Endothelial cell of umbilical vein (primary cell): ENCODE measurements at regions not wholly inside any gene's neighbourhood (a gene's known extent, or its start where the extent isn't known, plus 50 kb on each side); places are given as distances from the start of the nearest gene placed in this dataset.

Source experiments
- BruUV-seq: library from RNA; stranded (reverse); fragments of 400-500 nt; replicated peaks from 2 replicates; lab custom pipeline; 2021; lab: Mats Ljungman, UMichigan
- CTCF ChIA-PET: fragments of 300-600, 350-600 bp; sonication (Branson Sonifier 250); formaldehyde crosslinking; loops from one replicate; lab custom pipeline; 2021; ENCODE audit warnings: antibody characterized with exemption, inconsistent platforms; lab: Charles Lee
- POLR2A ChIA-PET: fragments of 300-600, 350-600 bp; sonication (Branson Sonifier 250); formaldehyde crosslinking; loops from one replicate; lab custom pipeline; 2021; ENCODE audit warnings: antibody characterized with exemption, inconsistent platforms; lab: Charles Lee
- DNase-seq: peaks from one replicate; pipeline ENCODE4 v3.0.0-alpha.2; 2011; ENCODE audit warnings: low read depth, low spot score
- FAIRE-seq: peaks from 2 replicates; lab custom pipeline; 2011; peaks lifted over from hg19 to GRCh38; lab: Jason Lieb, UNC
- H2AFZ ChIP-seq: 2 replicates; pipeline ENCODE4 v1.6.0; 2012; ENCODE audit warnings: low read depth, low read length, control low read depth, inconsistent platforms
- H3K27ac ChIP-seq: 2 replicates; pipeline ENCODE4 v1.5.1; 2011; ENCODE audit warnings: low read depth, mild to moderate bottlenecking, control low read depth, low read length, moderate library complexity; ENCODE audit not compliant: insufficient read depth
- H3K27me3 ChIP-seq, 2 experiments: 2 replicates each; pipeline versions ENCODE4 v1.6.0 to v1.6.1; 2011; ENCODE audit warnings: low read length in 2 of 2, mixed read lengths in 1 of 2; ENCODE audit not compliant: control insufficient read depth in 2 of 2, insufficient read depth in 2 of 2
- H3K36me3 ChIP-seq, 2 experiments: 2 replicates in 1 of 2; 3 replicates in 1 of 2; pipeline ENCODE4 v1.5.1; 2011; ENCODE audit warnings: low read length in 2 of 2, mild to moderate bottlenecking in 1 of 2, moderate library complexity in 1 of 2; ENCODE audit not compliant: control insufficient read depth in 2 of 2, insufficient read depth in 2 of 2; ENCODE audit errors: extremely low read depth in 1 of 2
- H3K4me1 ChIP-seq: 3 replicates; pipeline ENCODE4 v1.5.1; 2011; ENCODE audit warnings: mild to moderate bottlenecking, low read length; ENCODE audit not compliant: control insufficient read depth, insufficient read depth; ENCODE audit errors: extremely low read depth
- H3K4me2 ChIP-seq: 2 replicates; pipeline ENCODE4 v1.6.1; 2011; ENCODE audit warnings: low read length, control low read depth, mixed read lengths; ENCODE audit not compliant: insufficient read depth
- H3K4me3 ChIP-seq, 3 experiments: fragments of 200-600 bp in 1 of 3; sonication (generic), shearing (Covaris generic) in 1 of 3; replicated peaks in 1 of 3; 2 replicates each; pipeline ENCODE4 v1.5.1; 2011 to 2016; ENCODE audit warnings: control low read depth in 3 of 3, low read length in 3 of 3, mild to moderate bottlenecking in 2 of 3, inconsistent platforms in 1 of 3, low read depth in 1 of 3, moderate library complexity in 1 of 3; ENCODE audit not compliant: insufficient read depth in 1 of 3
- H3K79me2 ChIP-seq: 2 replicates; pipeline ENCODE4 v1.6.0; 2012; ENCODE audit warnings: low read length, inconsistent platforms; ENCODE audit not compliant: control insufficient read depth, insufficient read depth
- H3K9ac ChIP-seq: replicated peaks from 2 replicates; pipeline ENCODE3; 2011; ENCODE audit warnings: low read length, control low read depth; ENCODE audit not compliant: insufficient read depth; ENCODE audit errors: extremely low read depth
- H3K9me1 ChIP-seq: replicated peaks from 3 replicates; pipeline ENCODE4 v1.6.0; 2011; ENCODE audit warnings: mild to moderate bottlenecking, low read length; ENCODE audit not compliant: control insufficient read depth, insufficient read depth; ENCODE audit errors: extremely low read depth
- H3K9me3 ChIP-seq: replicated peaks from 2 replicates; pipeline ENCODE4 v1.5.1; 2012; ENCODE audit warnings: low read length, inconsistent platforms; ENCODE audit not compliant: control insufficient read depth, insufficient read depth
- H4K20me1 ChIP-seq: replicated peaks from 2 replicates; pipeline ENCODE3; 2011; ENCODE audit warnings: mild to moderate bottlenecking, low read length; ENCODE audit not compliant: control insufficient read depth, insufficient read depth; ENCODE audit errors: extremely low read depth
- CTCF ChIP-seq, 2 donors: IDR thresholded peaks; 1 replicate in 1 of 2; 2 replicates in 1 of 2; pipeline ENCODE4 v1.5.1; 2011; ENCODE audit warnings: low read length in 2 of 2, mild to moderate bottlenecking in 2 of 2, moderate library complexity in 2 of 2, control low read depth in 1 of 2, inconsistent platforms in 1 of 2, low read depth in 1 of 2; ENCODE audit not compliant: insufficient read depth in 1 of 2; ENCODE audit errors: extremely low read depth in 1 of 2
- EZH2 ChIP-seq: IDR thresholded peaks from 2 replicates; pipeline ENCODE4 v1.6.1; 2012; ENCODE audit warnings: borderline replicate concordance, low read depth, mild to moderate bottlenecking, moderate library complexity, low read length, inconsistent platforms; ENCODE audit not compliant: severe bottlenecking
- FOS ChIP-seq: IDR thresholded peaks from 2 replicates; pipeline ENCODE4 v1.6.1; 2011; ENCODE audit warnings: mild to moderate bottlenecking, low read length, moderate library complexity, borderline replicate concordance; ENCODE audit not compliant: insufficient read depth
- GATA2 ChIP-seq: IDR thresholded peaks from 2 replicates; pipeline ENCODE4 v1.7.0; 2011; ENCODE audit warnings: low read depth, mild to moderate bottlenecking, moderate library complexity, mixed read lengths, low read length; ENCODE audit not compliant: insufficient read length, insufficient read depth
- JUN ChIP-seq: IDR thresholded peaks from 2 replicates; pipeline ENCODE4 v1.6.1; 2011; ENCODE audit warnings: borderline replicate concordance, low read depth; ENCODE audit not compliant: insufficient read length, insufficient read depth
- MAX ChIP-seq: IDR thresholded peaks from 2 replicates; pipeline ENCODE4 v1.6.1; 2011; ENCODE audit not compliant: insufficient read depth, insufficient read length
- MYC ChIP-seq: IDR thresholded peaks from one replicate; pipeline ENCODE4 v1.6.1; 2011; ENCODE audit warnings: mild to moderate bottlenecking, low read depth, low read length
- POLR2A ChIP-seq: IDR thresholded peaks from 2 replicates; pipeline ENCODE4 v1.6.1; 2012; ENCODE audit warnings: low read depth, mild to moderate bottlenecking, control low read depth, low read length
- POLR2AphosphoS5 ChIP-seq: IDR thresholded peaks from 2 replicates; pipeline ENCODE4 v1.6.1; 2012; ENCODE audit warnings: low read depth, mild to moderate bottlenecking, control low read depth, low read length, moderate library complexity; ENCODE audit not compliant: insufficient read depth
- dilution Hi-C: fragments of 300-500 bp; cut with MboI; formaldehyde crosslinking; loops from one replicate; pipeline ENCODE4 v1.15.0; 2019; ENCODE audit warnings: low sequenced_read_pairs; ENCODE audit not compliant: extremely low pct_ligation_motif_present
- intact Hi-C: fragments of 100-400 bp; cut with micrococcal nuclease; formaldehyde crosslinking; loops from one replicate; pipeline ENCODE4 v1.10.0; 2022

DNA sequence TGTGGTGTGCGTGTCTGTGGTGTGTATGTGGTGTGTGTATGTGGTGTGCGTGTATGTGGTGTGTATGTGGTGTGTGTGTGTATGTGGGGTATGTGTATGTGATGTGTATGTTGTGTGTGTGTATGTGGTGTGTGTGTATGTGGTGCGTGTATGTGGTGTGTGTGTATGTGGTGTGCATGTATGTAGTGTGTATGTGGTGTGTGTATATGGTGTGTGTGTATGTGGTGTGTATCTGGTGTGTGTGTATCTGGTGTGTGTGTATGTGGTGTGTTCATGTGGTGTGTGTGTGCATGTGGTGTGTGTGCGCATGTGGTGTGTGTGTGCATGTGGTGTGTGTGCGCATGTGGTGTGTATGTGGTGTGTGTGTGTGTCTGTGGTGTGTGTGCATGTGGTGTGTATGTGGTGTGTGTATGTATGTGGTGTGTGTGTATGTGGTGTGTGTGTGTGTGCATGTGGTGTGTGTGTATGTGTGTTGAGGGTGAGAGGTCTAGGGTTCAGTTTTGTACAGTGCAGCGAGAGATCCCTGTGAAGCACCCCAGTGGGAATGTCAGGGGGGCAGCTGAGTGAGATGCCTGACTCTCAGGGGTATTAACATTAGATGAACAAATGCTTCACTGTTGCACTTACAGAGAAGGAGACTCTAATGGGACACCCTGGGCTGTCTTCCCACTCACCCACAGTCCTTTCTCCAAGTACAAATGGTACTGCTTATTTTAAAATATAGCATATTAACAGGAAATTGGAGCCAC is 61.3 kb upstream of the MEDAG start:
- no TSS peak for BruUV-seq
- H3K9me3 ChIP-seq = no peaks in the 10 kb centered on the region
- dilution Hi-C loops (no loop called here), intact Hi-C loops (no loop called here)
- H3K27ac ChIP-seq = no peak overlapping the region
- no peak overlapping the region for H3K4me2 ChIP-seq
- no peak overlapping the region for H2AFZ ChIP-seq
- DNase-seq = no peak
- no peak overlapping the region for H3K9ac ChIP-seq
- no peaks in the 10 kb centered on the region for H3K36me3 ChIP-seq
- FAIRE-seq = no peak
- H3K79me2 ChIP-seq = no peaks in the 10 kb centered on the region
- H3K27me3 ChIP-seq = no peaks in the 10 kb centered on the region
- POLR2A ChIA-PET = no interaction called here
- no peaks in the 10 kb centered on the region for H4K20me1 ChIP-seq
- peaks cover 5% of the 10 kb centered on the region for H3K4me1 ChIP-seq
- no peak for TF ChIP-seq MYC
- TF ChIP-seq CTCF (IDR thresholded peaks at IDR 0.05; ENCODE audit: extremely low read depth in 1 of 2, insufficient read depth in 1 of 2, low read depth in 1 of 2, low read length in 2 of 2) = no peak
- TF ChIP-seq MAX = no peak
- no peak for TF ChIP-seq JUN
- no peak for TF ChIP-seq POLR2AphosphoS5
- no peak for TF ChIP-seq EZH2
- no peak for TF ChIP-seq POLR2A
- no peak for TF ChIP-seq GATA2
- no peak for TF ChIP-seq FOS
- CTCF ChIA-PET = no interaction called here
- H3K9me1 ChIP-seq = no peaks in the 10 kb centered on the region
- H3K4me3 ChIP-seq = no peak overlapping the region
